ENCODE measurements at regions not wholly inside any gene's neighbourhood (a gene's known extent, or its start where the extent isn't known, plus 50 kb on each side); places are given as distances from the start of the nearest gene placed in this dataset.
A peak's percentile ranks its signal among the peaks of the same experiment; 100 is the strongest.

GRCh38 chr13:80884056-80884785 is 543.3 kb upstream of the SPRY2 start:
- POLR2A ChIA-PET (ENCODE audit: unreplicated experiment): no interaction called here
- TF ChIP-seq EZH2 (IDR thresholded peaks at IDR 0.05; ENCODE audit: low read length, unreplicated experiment) (no peak), EZH2phosphoT487 (IDR thresholded peaks at IDR 0.05; ENCODE audit: borderline replicate concordance, low read length) (no peak)
- TF ChIP-seq, protein P1, sequence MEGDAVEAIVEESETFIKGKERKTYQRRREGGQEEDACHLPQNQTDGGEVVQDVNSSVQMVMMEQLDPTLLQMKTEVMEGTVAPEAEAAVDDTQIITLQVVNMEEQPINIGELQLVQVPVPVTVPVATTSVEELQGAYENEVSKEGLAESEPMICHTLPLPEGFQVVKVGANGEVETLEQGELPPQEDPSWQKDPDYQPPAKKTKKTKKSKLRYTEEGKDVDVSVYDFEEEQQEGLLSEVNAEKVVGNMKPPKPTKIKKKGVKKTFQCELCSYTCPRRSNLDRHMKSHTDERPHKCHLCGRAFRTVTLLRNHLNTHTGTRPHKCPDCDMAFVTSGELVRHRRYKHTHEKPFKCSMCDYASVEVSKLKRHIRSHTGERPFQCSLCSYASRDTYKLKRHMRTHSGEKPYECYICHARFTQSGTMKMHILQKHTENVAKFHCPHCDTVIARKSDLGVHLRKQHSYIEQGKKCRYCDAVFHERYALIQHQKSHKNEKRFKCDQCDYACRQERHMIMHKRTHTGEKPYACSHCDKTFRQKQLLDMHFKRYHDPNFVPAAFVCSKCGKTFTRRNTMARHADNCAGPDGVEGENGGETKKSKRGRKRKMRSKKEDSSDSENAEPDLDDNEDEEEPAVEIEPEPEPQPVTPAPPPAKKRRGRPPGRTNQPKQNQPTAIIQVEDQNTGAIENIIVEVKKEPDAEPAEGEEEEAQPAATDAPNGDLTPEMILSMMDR (conservative IDR thresholded peaks at IDR 0.05; ENCODE audit: low read depth, low read length): no peak
- Histone ChIP-seq H3K36me3 (ENCODE audit: low read depth, low read length) (no peaks in the 10 kb centered on the region), H3K9me3 (ENCODE audit: low read length) (no peaks in the 10 kb centered on the region), H2AFZ (ENCODE audit: low read length) (no peak overlapping the region), H4K20me1 (ENCODE audit: low read length) (no peaks in the 10 kb centered on the region), H3K9ac (ENCODE audit: low read length) (no peak overlapping the region), H3K79me2 (ENCODE audit: low read length) (no peaks in the 10 kb centered on the region), H3K4me1 (ENCODE audit: insufficient read depth, low read length) (peaks cover 11% of the 10 kb centered on the region; the same call in 1 of the 2 replicates), H3K4me2 (ENCODE audit: low read length) (no peak overlapping the region), H3F3A (ENCODE audit: low read length, unreplicated experiment) (no peaks in the 10 kb centered on the region), H3K4me3 (ENCODE audit: low read length) (no peak overlapping the region), H3K27me3 (ENCODE audit: low read length) (no peaks in the 10 kb centered on the region), H3K9me2 (replicated peaks; ENCODE audit: low read length) (no peaks in the 10 kb centered on the region), H3K27ac (ENCODE audit: low read length) (no peak overlapping the region)
- DNase-seq (no peak), ATAC-seq (no peak)
- intact Hi-C loops (cut with micrococcal nuclease): no loop called here
- no TSS peak for BruUV-seq (replicated peaks)
- CTCF ChIA-PET: no interaction called here

GRCh38 chr13:80883545-80883944 is 542.6 kb upstream of the SPRY2 start:
- Histone ChIP-seq H3K4me2 (ENCODE audit: low read length) (no peak overlapping the region), H3K9me2 (replicated peaks; ENCODE audit: low read length) (no peaks in the 10 kb centered on the region), H3K27ac (ENCODE audit: low read length) (no peak overlapping the region), H3K79me2 (ENCODE audit: low read length) (no peaks in the 10 kb centered on the region), H4K20me1 (ENCODE audit: low read length) (no peaks in the 10 kb centered on the region), H3K9ac (ENCODE audit: low read length) (no peak overlapping the region), H3K27me3 (ENCODE audit: low read length) (no peaks in the 10 kb centered on the region), H2AFZ (ENCODE audit: low read length) (no peak overlapping the region), H3K9me3 (ENCODE audit: low read length) (no peaks in the 10 kb centered on the region), H3K36me3 (ENCODE audit: low read depth, low read length) (no peaks in the 10 kb centered on the region), H3K4me3 (ENCODE audit: low read length) (no peak overlapping the region), H3K4me1 (ENCODE audit: insufficient read depth, low read length) (peaks cover 11% of the 10 kb centered on the region; the same call in 1 of the 2 replicates), H3F3A (ENCODE audit: low read length, unreplicated experiment) (no peaks in the 10 kb centered on the region)
- POLR2A ChIA-PET (ENCODE audit: unreplicated experiment): no interaction called here
- intact Hi-C loops (cut with micrococcal nuclease): no loop called here
- BruUV-seq (replicated peaks): no TSS peak
- DNase-seq: no peak
- CTCF ChIA-PET: no interaction called here
- TF ChIP-seq EZH2 (IDR thresholded peaks at IDR 0.05; ENCODE audit: low read length, unreplicated experiment) (no peak), EZH2phosphoT487 (IDR thresholded peaks at IDR 0.05; ENCODE audit: borderline replicate concordance, low read length) (no peak)
- TF ChIP-seq, protein P1 (conservative IDR thresholded peaks at IDR 0.05; ENCODE audit: low read depth, low read length): no peak
- no peak for ATAC-seq

- Histone ChIP-seq H4K20me1 (ENCODE audit: low read length) (no peaks in the 10 kb centered on the region), H2AFZ (ENCODE audit: low read length) (no peak overlapping the region), H3F3A (ENCODE audit: low read length, unreplicated experiment) (no peaks in the 10 kb centered on the region), H3K9me3 (ENCODE audit: low read length) (no peaks in the 10 kb centered on the region), H3K27ac (ENCODE audit: low read length) (no peak overlapping the region), H3K4me2 (ENCODE audit: low read length) (no peak overlapping the region), H3K9me2 (replicated peaks; ENCODE audit: low read length) (no peaks in the 10 kb centered on the region), H3K27me3 (ENCODE audit: low read length) (no peaks in the 10 kb centered on the region), H3K4me3 (ENCODE audit: low read length) (no peak overlapping the region), H3K36me3 (ENCODE audit: low read depth, low read length) (no peaks in the 10 kb centered on the region), H3K79me2 (ENCODE audit: low read length) (no peaks in the 10 kb centered on the region), H3K4me1 (ENCODE audit: insufficient read depth, low read length) (peaks cover 11% of the 10 kb centered on the region; the same call in 1 of the 2 replicates), H3K9ac (ENCODE audit: low read length) (no peak overlapping the region)
- ChIA-PET CTCF (no interaction called here), POLR2A (ENCODE audit: unreplicated experiment) (no interaction called here)
- DNase-seq: peak; percentile 45
- intact Hi-C loops (cut with micrococcal nuclease): no loop called here
- BruUV-seq (replicated peaks): no TSS peak
- peak; percentile 79 for ATAC-seq
- TF ChIP-seq EZH2phosphoT487 (IDR thresholded peaks at IDR 0.05; ENCODE audit: borderline replicate concordance, low read length) (no peak), EZH2 (IDR thresholded peaks at IDR 0.05; ENCODE audit: low read length, unreplicated experiment) (no peak)
- TF ChIP-seq, protein P1 (conservative IDR thresholded peaks at IDR 0.05; ENCODE audit: low read depth, low read length): no peak
Observed at GRCh38 chr13:80881942-80882445, 541.1 kb upstream of the SPRY2 start.
